Osteocyte (in vitro differentiated cells): ENCODE measurements at regions not wholly inside any gene's neighbourhood (a gene's known extent, or its start where the extent isn't known, plus 50 kb on each side); places are given as distances from the start of the nearest gene placed in this dataset.

Experiments used
- DNase-seq: peaks from one replicate; pipeline ENCODE4 v3.0.0; 2021; ENCODE audit warnings: mixed read lengths; ENCODE audit not compliant: unreplicated experiment; ENCODE audit errors: extremely low spot score
- H3K27ac Mint-ChIP-seq: one replicate; pipeline ENCODE4 v1.8.0; 2021; ENCODE audit warnings: mild to moderate bottlenecking, mixed read lengths; ENCODE audit not compliant: unreplicated experiment
- H3K27me3 Mint-ChIP-seq: one replicate; pipeline ENCODE4 v1.8.0; 2021; ENCODE audit warnings: mixed read lengths; ENCODE audit not compliant: unreplicated experiment
- H3K36me3 Mint-ChIP-seq: one replicate; pipeline ENCODE4 v1.8.0; 2021; ENCODE audit warnings: mixed read lengths; ENCODE audit not compliant: unreplicated experiment
- H3K4me1 Mint-ChIP-seq: one replicate; pipeline ENCODE4 v1.8.0; 2021; ENCODE audit warnings: mixed read lengths; ENCODE audit not compliant: unreplicated experiment
- H3K4me3 Mint-ChIP-seq: one replicate; pipeline ENCODE4 v1.8.0; 2021; ENCODE audit warnings: mild to moderate bottlenecking, moderate library complexity, mixed read lengths; ENCODE audit not compliant: unreplicated experiment
- H3K9me3 Mint-ChIP-seq: one replicate; pipeline ENCODE4 v1.8.0; 2021; ENCODE audit warnings: mixed read lengths; ENCODE audit not compliant: unreplicated experiment
- CTCF ChIP-seq: fragments of 200-600 bp; sonication (generic); IDR thresholded peaks from 2 replicates; pipeline ENCODE4 v1.5.0; 2021; ENCODE audit warnings: antibody characterized with exemption, mild to moderate bottlenecking, moderate library complexity

GRCh38 chr3:139808201-139808600 lies 126.8 kb upstream of the CLSTN2 start:
- H3K36me3 Mint-ChIP-seq, result no peaks in the 10 kb centered on the region
- H3K4me3 Mint-ChIP-seq, result no peak overlapping the region
- peaks cover 5% of the 10 kb centered on the region for H3K4me1 Mint-ChIP-seq
- no peaks in the 10 kb centered on the region for H3K9me3 Mint-ChIP-seq
- DNase-seq, result no peak
- H3K27me3 Mint-ChIP-seq, result peaks cover 38% of the 10 kb centered on the region
- H3K27ac Mint-ChIP-seq, result no peak overlapping the region
- TF ChIP-seq CTCF, result no peak

- H3K9me3 Mint-ChIP-seq, result no peaks in the 10 kb centered on the region
- no peak for TF ChIP-seq CTCF
- no peak overlapping the region for H3K27ac Mint-ChIP-seq
- no peak for DNase-seq
- H3K4me3 Mint-ChIP-seq, result no peak overlapping the region
- H3K27me3 Mint-ChIP-seq, result peaks cover 24% of the 10 kb centered on the region
- H3K36me3 Mint-ChIP-seq, result no peaks in the 10 kb centered on the region
- no peaks in the 10 kb centered on the region for H3K4me1 Mint-ChIP-seq
Observed at GRCh38 chr3:139803294-139803693, 125.5 kb upstream of the NMNAT3 start.

GRCh38 chr3:139797724-139798343 lies 120.1 kb upstream of the NMNAT3 start:
- Mint-ChIP-seq H3K36me3 (no peaks in the 10 kb centered on the region), H3K27ac (no peak overlapping the region), H3K4me3 (no peak overlapping the region), H3K4me1 (no peaks in the 10 kb centered on the region), H3K9me3 (peaks cover 5% of the 10 kb centered on the region), H3K27me3 (peaks cover 14% of the 10 kb centered on the region)
- TF ChIP-seq CTCF, result no peak
- no peak for DNase-seq

GRCh38 chr3:139794469-139795265 lies 116.9 kb upstream of the NMNAT3 start:
- Mint-ChIP-seq H3K4me1 (no peaks in the 10 kb centered on the region), H3K9me3 (peaks cover 11% of the 10 kb centered on the region), H3K4me3 (no peak overlapping the region), H3K27me3 (peaks cover 35% of the 10 kb centered on the region), H3K36me3 (no peaks in the 10 kb centered on the region), H3K27ac (no peak overlapping the region)
- no peak for DNase-seq
- TF ChIP-seq CTCF, result no peak

- Mint-ChIP-seq H3K27me3 (peaks cover 42% of the 10 kb centered on the region), H3K27ac (no peak overlapping the region), H3K4me3 (no peak overlapping the region), H3K9me3 (peaks cover 11% of the 10 kb centered on the region), H3K4me1 (no peaks in the 10 kb centered on the region), H3K36me3 (no peaks in the 10 kb centered on the region)
- no peak for DNase-seq
- TF ChIP-seq CTCF, result no peak
Observed at GRCh38 chr3:139793408-139793807, 115.6 kb upstream of the NMNAT3 start.
